Endodermal cell (in vitro differentiated cells): ENCODE measurements at regions not wholly inside any gene's neighbourhood (a gene's known extent, or its start where the extent isn't known, plus 50 kb on each side); places are given as distances from the start of the nearest gene placed in this dataset.

Experiments used
- DNase-seq: peaks from one replicate; pipeline ENCODE4 v3.0.0-alpha.2; 2017
- H3K27ac ChIP-seq: 2 replicates; pipeline ENCODE4 v1.5.1; 2013; ENCODE audit warnings: mild to moderate bottlenecking, low read depth, low read length, moderate library complexity
- H3K27me3 ChIP-seq: 2 replicates; pipeline ENCODE4 v1.6.1; 2013; ENCODE audit warnings: mild to moderate bottlenecking, low read length, moderate library complexity; ENCODE audit not compliant: insufficient read depth, control insufficient read depth, poor library complexity, severe bottlenecking
- H3K36me3 ChIP-seq: 2 replicates; pipeline ENCODE4 v1.7.0; 2013; ENCODE audit warnings: mild to moderate bottlenecking, low read length, moderate library complexity; ENCODE audit not compliant: control insufficient read depth, insufficient read depth
- H3K4me1 ChIP-seq: one replicate; pipeline ENCODE4 v1.7.0; 2013; ENCODE audit warnings: low read length; ENCODE audit not compliant: control insufficient read depth, insufficient read depth
- H3K4me3 ChIP-seq: 2 replicates; pipeline ENCODE4 v1.5.1; 2013; ENCODE audit warnings: mild to moderate bottlenecking, low read length, moderate library complexity
- H3K9ac ChIP-seq: 2 replicates; pipeline ENCODE4 v1.6.1; 2013; ENCODE audit warnings: mild to moderate bottlenecking, low read length, moderate library complexity; ENCODE audit not compliant: poor library complexity, severe bottlenecking; ENCODE audit errors: extremely low read depth
- H3K9me3 ChIP-seq: 2 replicates; pipeline ENCODE4 v1.6.1; 2013; ENCODE audit warnings: mild to moderate bottlenecking, low read length, moderate library complexity; ENCODE audit not compliant: control insufficient read depth
- H3K27ac Mint-ChIP-seq: 2 replicates; pipeline ENCODE4 v1.8.0; 2020; ENCODE audit warnings: mixed read lengths
- H3K27me3 Mint-ChIP-seq: 2 replicates; pipeline ENCODE4 v1.8.0; 2021; ENCODE audit warnings: mild to moderate bottlenecking, mixed read lengths; ENCODE audit not compliant: insufficient read depth
- H3K36me3 Mint-ChIP-seq: 2 replicates; pipeline ENCODE4 v1.8.0; 2020; ENCODE audit warnings: low read depth, mixed read lengths
- H3K4me1 Mint-ChIP-seq: 2 replicates; pipeline ENCODE4 v1.8.0; 2020; ENCODE audit warnings: mixed read lengths
- H3K4me3 Mint-ChIP-seq: 2 replicates; pipeline ENCODE4 v1.8.0; 2020; ENCODE audit warnings: mild to moderate bottlenecking, moderate library complexity, mixed read lengths
- H3K9me3 Mint-ChIP-seq: 2 replicates; pipeline ENCODE4 v1.8.0; 2020; ENCODE audit warnings: mild to moderate bottlenecking, mixed read lengths
- CTCF ChIP-seq: fragments of 200-600 bp; sonication (generic); conservative IDR thresholded peaks from 2 replicates; pipeline ENCODE4 v1.5.0; 2021; ENCODE audit warnings: antibody characterized with exemption, mild to moderate bottlenecking
- WGBS, 2 experiments: methylation state at CpG; one replicate each; pipeline versions ENCODE4 v1.1.5 to v1.1.7; 2013; ENCODE audit warnings: missing lambda C conversion rate in 2 of 2, mixed read lengths in 1 of 2; ENCODE audit not compliant: insufficient coverage in 1 of 2, insufficient read length in 1 of 2; 5-methylcytosine and 5-hydroxymethylcytosine counted together

- Mint-ChIP-seq H3K4me1 (no peaks in the 10 kb centered on the region), H3K36me3 (no peaks in the 10 kb centered on the region), H3K27ac (no peak overlapping the region), H3K4me3 (no peak overlapping the region), H3K9me3 (peaks cover 12% of the 10 kb centered on the region), H3K27me3 (peaks cover 15% of the 10 kb centered on the region)
- H3K36me3 ChIP-seq: no peaks in the 10 kb centered on the region
- H3K9ac ChIP-seq: no peak overlapping the region
- no peak for DNase-seq
- no peak overlapping the region for H3K4me3 ChIP-seq
- TF ChIP-seq CTCF: no peak
- H3K4me1 ChIP-seq: no peaks in the 10 kb centered on the region
- peaks cover 10% of the 10 kb centered on the region for H3K9me3 ChIP-seq
- 59 to 77% methylated on average over 9 to 14 of the region's 14 CpGs for WGBS, 2 experiments
- no peak overlapping the region for H3K27ac ChIP-seq
- no peaks in the 10 kb centered on the region for H3K27me3 ChIP-seq
Measured at GRCh38 chr22:26941896-26942636, 284.7 kb downstream of the MIAT start.

DNA sequence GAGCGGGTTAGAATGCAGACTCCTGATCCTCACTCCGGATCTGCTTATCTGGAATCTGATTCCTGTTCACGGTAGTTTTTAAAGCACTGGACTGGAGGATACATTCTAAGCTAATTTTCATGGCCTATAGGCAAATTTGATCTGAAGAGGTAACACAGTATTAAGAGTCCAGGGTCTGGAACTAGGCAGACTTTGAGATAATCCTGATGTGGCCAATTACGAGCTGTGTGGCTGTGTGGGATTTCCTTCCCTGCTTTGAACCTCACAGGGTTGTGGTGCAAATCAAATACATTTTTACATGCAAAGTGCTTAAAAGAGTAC lies 285.2 kb downstream of the MIAT start:
- no peaks in the 10 kb centered on the region for H3K36me3 Mint-ChIP-seq
- H3K9ac ChIP-seq: no peak overlapping the region
- H3K9me3 ChIP-seq: peaks cover 5% of the 10 kb centered on the region
- no peak for TF ChIP-seq CTCF
- H3K4me1 Mint-ChIP-seq: no peaks in the 10 kb centered on the region
- no peaks in the 10 kb centered on the region for H3K36me3 ChIP-seq
- peaks cover 15% of the 10 kb centered on the region for H3K27me3 Mint-ChIP-seq
- no peak overlapping the region for H3K4me3 Mint-ChIP-seq
- no peaks in the 10 kb centered on the region for H3K4me1 ChIP-seq
- WGBS, 2 experiments: 76 to 82% methylated on average over 4 of the region's 4 CpGs
- no peaks in the 10 kb centered on the region for H3K27me3 ChIP-seq
- H3K4me3 ChIP-seq: no peak overlapping the region
- H3K27ac Mint-ChIP-seq: no peak overlapping the region
- H3K27ac ChIP-seq: no peak overlapping the region
- H3K9me3 Mint-ChIP-seq: peaks cover 7% of the 10 kb centered on the region
- DNase-seq: no peak

GRCh38 chr22:26945565-26945964 lies 288.2 kb downstream of the MIAT start:
- peaks cover 10% of the 10 kb centered on the region for H3K27me3 Mint-ChIP-seq
- no peak for TF ChIP-seq CTCF
- Histone ChIP-seq H3K27me3 (no peaks in the 10 kb centered on the region), H3K9me3 (no peaks in the 10 kb centered on the region), H3K4me1 (no peaks in the 10 kb centered on the region), H3K27ac (no peak overlapping the region), H3K36me3 (no peaks in the 10 kb centered on the region), H3K4me3 (no peak overlapping the region), H3K9ac (no peak overlapping the region)
- no peaks in the 10 kb centered on the region for H3K36me3 Mint-ChIP-seq
- 92 to 100% methylated on average over 1 of the region's 1 CpG for WGBS, 2 experiments
- no peak overlapping the region for H3K27ac Mint-ChIP-seq
- no peaks in the 10 kb centered on the region for H3K9me3 Mint-ChIP-seq
- no peak overlapping the region for H3K4me3 Mint-ChIP-seq
- no peak for DNase-seq
- H3K4me1 Mint-ChIP-seq: no peaks in the 10 kb centered on the region
